HG03060 (cell line): ENCODE measurements at regions not wholly inside any gene's neighbourhood (a gene's known extent, or its start where the extent isn't known, plus 50 kb on each side); places are given as distances from the start of the nearest gene placed in this dataset.

Experiments used
- ATAC-seq: cut with Tn5 transposase; IDR thresholded peaks from one replicate; pipeline ENCODE4 v1.9.1; 2021; ENCODE audit warnings: low read depth, moderate number of reproducible peaks; ENCODE audit not compliant: unreplicated experiment

DNA sequence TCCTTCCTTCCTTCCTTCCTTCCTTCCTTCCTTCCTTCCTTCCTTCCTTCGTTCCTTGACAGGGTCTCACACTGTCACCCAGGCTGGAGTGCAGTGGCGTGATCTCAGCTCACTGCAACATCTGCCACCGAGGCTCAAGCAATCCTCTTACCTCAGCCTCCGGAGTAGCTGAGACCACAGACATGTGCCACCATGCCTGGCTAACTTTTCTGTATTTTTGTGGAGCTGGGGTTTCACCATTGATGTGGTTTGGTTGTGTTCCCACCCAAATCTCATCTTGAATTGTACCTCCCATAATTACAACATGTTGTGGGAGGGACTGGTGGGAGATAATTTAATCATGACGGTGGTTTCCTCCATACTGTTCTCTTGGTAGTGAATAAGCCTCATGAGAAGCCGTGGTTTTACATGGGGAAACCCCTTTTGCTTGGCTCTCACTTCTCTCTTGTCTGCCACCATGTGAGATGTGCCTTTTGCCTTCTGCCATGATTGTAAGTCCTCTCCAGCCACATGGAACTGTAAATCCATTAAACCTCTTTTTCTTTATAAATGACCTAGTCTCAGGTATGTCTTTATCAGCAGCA, 90.3 kb upstream of the MPHOSPH6 start:
- ATAC-seq = no peak

- ATAC-seq = no peak
These were observed 89.7 kb upstream of the MPHOSPH6 start for GRCh38 chr16:82259731-82260130.

GRCh38 chr16:82257990-82258389, 88.0 kb upstream of the MPHOSPH6 start:
- ATAC-seq = no peak

DNA sequence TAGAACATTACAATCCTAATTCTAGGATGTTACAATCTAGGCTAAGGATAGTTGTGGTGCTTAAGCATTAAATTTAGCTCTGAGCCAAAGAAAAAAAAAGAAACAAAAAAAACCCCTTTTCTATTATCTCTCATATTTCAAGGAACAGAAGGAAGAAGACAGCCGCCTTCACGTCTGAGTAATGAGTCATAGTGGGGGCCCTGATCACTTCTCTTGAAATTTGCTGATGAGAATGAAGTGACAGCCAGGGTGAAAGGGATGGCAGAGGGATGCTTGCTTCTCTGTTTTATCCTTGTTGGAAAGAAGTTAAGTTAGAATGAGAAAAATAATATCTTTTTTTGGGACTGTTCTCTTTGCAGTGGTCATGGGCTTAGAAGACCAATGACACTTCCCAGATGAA, 82.6 kb upstream of the MPHOSPH6 start:
- no peak for ATAC-seq

GRCh38 chr16:82248677-82249076, 78.7 kb upstream of the MPHOSPH6 start:
- no peak for ATAC-seq

DNA sequence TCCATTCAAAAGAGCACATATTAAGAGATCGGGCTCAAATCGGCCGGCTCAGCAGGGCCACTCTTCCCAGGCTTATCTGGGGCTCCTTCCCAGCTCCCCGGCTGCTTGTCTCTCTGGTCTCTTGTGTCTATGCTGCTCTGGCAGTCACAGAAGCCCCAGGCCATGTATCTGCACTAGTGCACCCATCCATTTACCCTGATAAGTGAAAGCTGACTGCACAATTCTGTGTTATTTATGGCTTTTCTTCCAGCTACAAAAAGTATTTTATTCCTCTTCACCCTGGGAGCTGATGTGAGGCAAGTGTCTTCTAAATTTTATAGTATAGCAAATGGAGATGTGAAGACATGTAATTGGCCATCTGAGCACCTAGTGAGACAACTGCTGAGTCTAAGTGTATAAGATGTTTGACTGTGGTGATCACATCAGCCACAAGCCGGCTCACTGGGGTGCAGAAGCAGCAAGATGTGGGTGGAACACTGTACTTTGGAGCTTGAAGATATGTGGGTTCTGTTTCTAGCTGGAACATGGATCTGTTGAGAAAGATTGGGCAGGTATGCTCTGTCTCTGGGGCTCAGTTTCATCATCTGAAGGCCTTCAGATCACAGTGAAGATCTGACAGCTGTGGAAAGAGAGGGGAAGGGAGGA, 78.1 kb upstream of the MPHOSPH6 start:
- ATAC-seq = no peak

GRCh38 chr16:82242201-82242600, 72.2 kb upstream of the MPHOSPH6 start:
- ATAC-seq = no peak

- no peak for ATAC-seq
These were observed 71.5 kb upstream of the MPHOSPH6 start for GRCh38 chr16:82241469-82242052.

DNA sequence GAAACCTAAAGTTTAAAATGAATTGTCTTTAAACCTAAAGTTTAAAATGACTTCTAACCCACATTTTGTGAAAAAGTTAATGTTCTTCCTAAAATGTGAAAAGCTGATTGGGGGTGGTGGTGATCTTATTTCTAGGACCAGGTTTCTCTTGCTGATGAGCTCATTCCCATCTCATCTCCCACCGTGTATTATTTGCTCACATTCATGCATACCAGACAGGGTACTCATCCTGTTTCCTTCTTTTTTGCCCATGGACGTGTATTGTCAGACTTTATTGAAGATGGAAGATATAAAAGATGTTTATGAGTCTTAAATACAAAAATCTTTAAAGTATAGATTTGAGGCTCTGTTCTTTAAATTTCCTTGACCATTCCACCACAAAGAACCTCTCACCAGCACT, 70.1 kb upstream of the MPHOSPH6 start:
- ATAC-seq = no peak

- no peak for ATAC-seq
These were observed 66.9 kb upstream of the MPHOSPH6 start for GRCh38 chr16:82236875-82237274.

DNA sequence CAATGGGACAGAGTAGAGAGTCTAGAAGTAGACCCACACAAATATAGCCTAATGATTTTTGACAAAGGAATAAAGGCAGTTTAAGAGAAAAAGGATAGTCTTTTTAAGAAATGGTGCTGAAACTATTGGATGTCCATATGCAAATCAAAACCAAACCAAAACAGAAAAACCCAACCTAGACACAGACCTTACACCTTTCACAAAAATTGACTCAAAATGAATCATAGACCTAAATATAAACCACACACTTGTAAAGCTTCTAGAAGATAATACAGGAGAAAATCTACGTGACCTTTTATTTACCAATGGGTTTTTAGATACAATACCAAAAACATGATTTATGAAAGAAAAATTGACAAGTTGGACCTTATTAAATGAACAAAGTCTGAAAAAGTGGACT, 66.4 kb upstream of the MPHOSPH6 start:
- ATAC-seq = no peak

GRCh38 chr16:82232806-82233205, 62.8 kb upstream of the MPHOSPH6 start:
- ATAC-seq = no peak

DNA sequence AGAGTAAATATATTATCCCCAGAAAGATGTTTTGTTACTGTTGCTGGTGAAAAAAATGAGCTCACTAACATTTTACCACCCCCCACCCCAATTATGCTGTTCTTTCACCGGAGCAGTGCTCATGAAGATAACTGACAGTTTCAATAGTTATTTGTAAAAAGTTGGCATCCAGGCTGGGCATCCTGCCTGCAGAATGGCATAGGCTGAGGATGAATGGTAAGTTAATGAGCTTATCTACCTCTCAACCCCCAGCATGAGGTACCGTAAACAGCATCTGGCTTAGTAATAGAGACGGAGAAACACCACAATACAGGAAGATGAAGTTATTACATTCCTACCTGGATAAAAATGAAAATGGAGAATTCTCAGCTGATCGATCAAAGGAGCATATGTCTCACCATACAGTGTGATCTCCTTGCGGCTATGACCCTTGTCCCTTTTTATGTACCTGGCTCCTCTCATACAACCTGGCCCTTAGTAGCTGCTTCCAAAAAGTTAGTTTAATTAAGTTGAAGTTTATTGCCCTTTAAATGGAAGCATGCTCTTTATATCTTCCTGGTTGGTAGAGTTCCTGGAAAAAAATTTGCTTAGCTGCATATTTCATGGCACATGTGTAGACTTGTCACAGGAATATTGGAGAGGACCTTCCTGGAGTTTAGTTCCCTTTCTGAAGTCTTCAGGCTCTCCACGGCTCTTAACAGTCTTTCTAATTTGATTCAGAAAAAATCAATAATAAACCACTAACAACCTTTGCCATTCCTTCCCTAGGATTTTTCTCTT, 61.2 kb upstream of the MPHOSPH6 start:
- ATAC-seq = no peak

DNA sequence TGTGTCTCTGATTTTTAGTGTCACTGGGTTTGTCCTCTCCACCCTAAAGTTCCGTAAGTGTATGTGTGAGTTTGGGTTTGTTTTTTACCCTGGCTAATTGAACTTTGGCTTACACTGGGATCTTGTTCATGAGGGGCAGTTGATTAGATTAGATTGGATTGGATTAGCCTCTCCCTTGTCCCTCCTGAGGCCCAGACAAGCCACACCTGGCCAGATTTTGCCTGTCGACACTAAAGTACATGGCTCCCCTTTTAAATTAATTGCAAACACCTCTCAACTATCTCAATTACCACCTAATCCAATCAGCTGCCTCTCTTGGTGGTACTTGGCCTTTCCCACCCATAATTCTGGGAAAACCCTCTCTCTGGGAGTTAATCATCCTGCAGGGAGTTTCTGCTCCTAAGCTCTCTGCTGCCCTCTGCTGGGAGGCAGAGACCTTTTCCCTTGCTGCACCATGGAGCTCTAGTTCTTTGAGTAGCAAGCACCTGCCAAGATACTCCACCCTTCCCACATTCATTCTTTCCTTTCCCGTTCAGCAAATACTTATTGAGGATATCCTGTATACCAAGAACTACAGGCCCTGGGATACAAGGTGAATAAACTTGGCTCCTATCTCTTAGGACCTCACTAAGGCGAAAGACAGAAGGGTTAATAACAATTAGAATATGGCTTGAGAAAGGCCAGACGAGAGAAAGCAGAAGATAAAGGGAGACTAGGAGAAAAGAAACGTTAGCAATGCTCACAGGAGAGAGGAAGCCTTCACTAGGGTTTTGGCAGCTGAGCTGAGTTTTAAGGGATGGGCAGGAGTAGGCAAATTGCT, 60.0 kb upstream of the MPHOSPH6 start:
- no peak for ATAC-seq

DNA sequence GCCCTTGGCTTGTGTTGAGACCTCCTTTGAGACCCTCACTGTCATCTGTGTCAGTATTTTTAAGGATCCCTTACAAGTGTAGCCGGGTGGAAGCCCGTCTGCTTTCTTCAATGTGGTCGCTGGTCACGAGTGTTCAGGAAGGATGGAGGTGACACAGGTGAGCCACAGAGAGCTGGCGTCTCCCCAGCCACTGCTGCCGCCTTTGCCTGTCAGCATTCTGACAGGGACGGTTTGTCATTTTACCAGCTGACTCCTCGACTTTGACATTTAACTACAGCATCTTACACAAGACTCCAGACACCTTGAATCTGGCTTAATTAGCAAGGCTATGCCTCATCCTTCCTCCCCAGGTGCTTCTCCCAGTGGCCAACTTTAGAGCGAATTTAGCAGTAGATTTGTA, 56.3 kb upstream of the MPHOSPH6 start:
- no peak for ATAC-seq

- no peak for ATAC-seq
These were observed 54.8 kb upstream of the MPHOSPH6 start for GRCh38 chr16:82224821-82225220.

- no peak for ATAC-seq
These were observed 50.5 kb upstream of the MPHOSPH6 start for GRCh38 chr16:82220541-82220940.
